Loucy (cell line): ENCODE measurements at regions not wholly inside any gene's neighbourhood (a gene's known extent, or its start where the extent isn't known, plus 50 kb on each side); places are given as distances from the start of the nearest gene placed in this dataset.

Experiments used
- EZH2phosphoT487 ChIP-seq: fragments of 200-600 bp; IDR thresholded peaks from 2 replicates; pipeline ENCODE4 v1.6.1; 2018; ENCODE audit warnings: antibody characterized with exemption, mild to moderate bottlenecking, moderate library complexity, borderline replicate concordance
- TF ChIP-seq, protein P1 (sequence below): fragments of 200-600 bp; sonication (generic); conservative IDR thresholded peaks from 2 replicates; pipeline ENCODE4 v1.5.1; 2014; ENCODE audit warnings: mild to moderate bottlenecking, antibody characterized with exemption, low read length

DNA sequence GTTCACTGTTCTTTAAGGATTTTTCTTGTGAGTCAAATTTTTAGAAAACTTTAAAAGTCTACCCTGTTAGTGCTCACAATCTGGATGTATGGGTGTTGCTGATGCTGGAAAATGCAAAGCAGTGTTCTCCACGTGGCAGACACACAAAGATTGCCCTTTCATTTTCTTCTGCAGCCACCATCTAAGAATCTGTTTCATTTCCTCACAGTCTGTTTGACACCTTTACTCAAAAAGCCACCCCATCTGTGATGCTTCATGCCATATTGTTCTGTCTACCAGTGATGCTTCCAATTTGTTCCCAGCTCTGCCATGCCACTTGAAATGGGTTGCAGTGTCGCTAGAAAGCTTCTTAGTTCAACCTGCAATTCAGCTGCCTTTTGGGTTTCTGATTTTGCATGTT, 464.2 kb upstream of the UBE2E3 start:
- TF ChIP-seq, protein P1, sequence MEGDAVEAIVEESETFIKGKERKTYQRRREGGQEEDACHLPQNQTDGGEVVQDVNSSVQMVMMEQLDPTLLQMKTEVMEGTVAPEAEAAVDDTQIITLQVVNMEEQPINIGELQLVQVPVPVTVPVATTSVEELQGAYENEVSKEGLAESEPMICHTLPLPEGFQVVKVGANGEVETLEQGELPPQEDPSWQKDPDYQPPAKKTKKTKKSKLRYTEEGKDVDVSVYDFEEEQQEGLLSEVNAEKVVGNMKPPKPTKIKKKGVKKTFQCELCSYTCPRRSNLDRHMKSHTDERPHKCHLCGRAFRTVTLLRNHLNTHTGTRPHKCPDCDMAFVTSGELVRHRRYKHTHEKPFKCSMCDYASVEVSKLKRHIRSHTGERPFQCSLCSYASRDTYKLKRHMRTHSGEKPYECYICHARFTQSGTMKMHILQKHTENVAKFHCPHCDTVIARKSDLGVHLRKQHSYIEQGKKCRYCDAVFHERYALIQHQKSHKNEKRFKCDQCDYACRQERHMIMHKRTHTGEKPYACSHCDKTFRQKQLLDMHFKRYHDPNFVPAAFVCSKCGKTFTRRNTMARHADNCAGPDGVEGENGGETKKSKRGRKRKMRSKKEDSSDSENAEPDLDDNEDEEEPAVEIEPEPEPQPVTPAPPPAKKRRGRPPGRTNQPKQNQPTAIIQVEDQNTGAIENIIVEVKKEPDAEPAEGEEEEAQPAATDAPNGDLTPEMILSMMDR, result no peak
- TF ChIP-seq EZH2phosphoT487, result no peak
